ENCODE measurements at regions not wholly inside any gene's neighbourhood (a gene's known extent, or its start where the extent isn't known, plus 50 kb on each side); places are given as distances from the start of the nearest gene placed in this dataset.

DNA sequence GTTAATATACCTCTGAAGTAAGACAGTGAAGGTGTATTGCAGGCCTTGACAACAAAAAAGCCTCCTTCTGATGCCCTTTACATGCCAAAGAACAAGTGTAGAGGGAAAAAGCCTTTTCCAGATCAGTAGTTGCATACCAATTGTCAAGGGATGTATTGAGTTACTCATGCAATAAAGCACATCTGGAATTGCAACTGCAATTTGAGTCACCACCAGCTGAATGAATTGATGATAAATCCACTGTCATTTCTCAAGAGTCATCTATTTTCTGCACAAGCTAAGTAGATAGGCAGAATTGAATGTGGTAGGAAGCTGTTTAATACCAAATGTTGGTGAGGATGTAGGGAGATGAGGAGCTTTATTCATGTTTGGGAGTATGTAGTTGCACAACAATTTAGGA lies 325.9 kb upstream of the SMIM30 start:
- H3F3A ChIP-seq (ENCODE audit: low read depth), result no peaks in the 10 kb centered on the region
- H3K9ac ChIP-seq (ENCODE audit: low read depth, low read length, poor library complexity, severe bottlenecking), result no peak overlapping the region
- H3K79me2 ChIP-seq (ENCODE audit: insufficient read depth, low read length), result no peaks in the 10 kb centered on the region
- no peaks in the 10 kb centered on the region for H3K9me3 ChIP-seq (ENCODE audit: insufficient read depth, low read depth, low read length)
- no peak overlapping the region for H3K4me3 ChIP-seq (ENCODE audit: low read length, poor library complexity, severe bottlenecking)
- H4K20me1 ChIP-seq (ENCODE audit: insufficient read depth, low read length, poor library complexity, severe bottlenecking), result no peaks in the 10 kb centered on the region
- no peaks in the 10 kb centered on the region for H3K4me1 ChIP-seq (ENCODE audit: insufficient read depth, low read length, poor library complexity, severe bottlenecking)
- H2AFZ ChIP-seq (ENCODE audit: low read length), result no peak overlapping the region
- TF ChIP-seq EZH2phosphoT487 (IDR thresholded peaks at IDR 0.05; ENCODE audit: borderline replicate concordance) (no peak), CTCF (conservative IDR thresholded peaks at IDR 0.05; ENCODE audit: low read length) (no peak)
- H3K9me2 ChIP-seq (replicated peaks; ENCODE audit: low read depth, low read length), result no peaks in the 10 kb centered on the region
- no peak overlapping the region for H3K4me2 ChIP-seq (ENCODE audit: low read depth, low read length, poor library complexity, severe bottlenecking)
- no peaks in the 10 kb centered on the region for H3K27me3 ChIP-seq (ENCODE audit: insufficient read depth, low read length, poor library complexity, severe bottlenecking)
- H3K36me3 ChIP-seq (ENCODE audit: insufficient read depth, low read length), result no peaks in the 10 kb centered on the region

DNA sequence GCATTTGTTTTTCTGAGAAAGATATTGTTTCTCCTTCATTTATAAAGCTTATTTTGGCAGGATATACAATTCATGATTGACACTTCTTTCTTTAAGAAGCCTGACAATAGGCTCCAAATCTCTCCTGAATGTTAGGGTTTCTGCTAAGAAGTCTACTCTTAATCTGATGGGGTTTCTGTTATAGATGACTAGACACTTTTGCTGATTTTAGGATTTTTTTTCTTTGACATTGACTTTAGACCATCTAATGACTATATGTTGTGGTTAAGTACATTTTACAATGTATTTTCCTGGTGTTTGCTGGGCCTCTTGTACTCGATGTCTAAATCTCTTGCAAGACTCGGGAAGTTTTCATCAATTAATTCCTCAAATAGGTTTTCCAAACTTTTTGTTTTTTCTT lies 321.8 kb upstream of the SMIM30 start:
- H3K4me3 ChIP-seq (ENCODE audit: low read length, poor library complexity, severe bottlenecking), result no peak overlapping the region
- no peak overlapping the region for H3K9ac ChIP-seq (ENCODE audit: low read depth, low read length, poor library complexity, severe bottlenecking)
- H3K9me2 ChIP-seq (replicated peaks; ENCODE audit: low read depth, low read length), result no peaks in the 10 kb centered on the region
- H3F3A ChIP-seq (ENCODE audit: low read depth), result no peaks in the 10 kb centered on the region
- H3K79me2 ChIP-seq (ENCODE audit: insufficient read depth, low read length), result no peaks in the 10 kb centered on the region
- no peaks in the 10 kb centered on the region for H3K9me3 ChIP-seq (ENCODE audit: insufficient read depth, low read depth, low read length)
- H3K4me1 ChIP-seq (ENCODE audit: insufficient read depth, low read length, poor library complexity, severe bottlenecking), result no peaks in the 10 kb centered on the region
- H3K27me3 ChIP-seq (ENCODE audit: insufficient read depth, low read length, poor library complexity, severe bottlenecking), result no peaks in the 10 kb centered on the region
- no peaks in the 10 kb centered on the region for H4K20me1 ChIP-seq (ENCODE audit: insufficient read depth, low read length, poor library complexity, severe bottlenecking)
- H3K4me2 ChIP-seq (ENCODE audit: low read depth, low read length, poor library complexity, severe bottlenecking), result no peak overlapping the region
- no peaks in the 10 kb centered on the region for H3K36me3 ChIP-seq (ENCODE audit: insufficient read depth, low read length)
- H2AFZ ChIP-seq (ENCODE audit: low read length), result no peak overlapping the region
- TF ChIP-seq CTCF (conservative IDR thresholded peaks at IDR 0.05; ENCODE audit: low read length) (no peak), EZH2phosphoT487 (IDR thresholded peaks at IDR 0.05; ENCODE audit: borderline replicate concordance) (no peak)

DNA sequence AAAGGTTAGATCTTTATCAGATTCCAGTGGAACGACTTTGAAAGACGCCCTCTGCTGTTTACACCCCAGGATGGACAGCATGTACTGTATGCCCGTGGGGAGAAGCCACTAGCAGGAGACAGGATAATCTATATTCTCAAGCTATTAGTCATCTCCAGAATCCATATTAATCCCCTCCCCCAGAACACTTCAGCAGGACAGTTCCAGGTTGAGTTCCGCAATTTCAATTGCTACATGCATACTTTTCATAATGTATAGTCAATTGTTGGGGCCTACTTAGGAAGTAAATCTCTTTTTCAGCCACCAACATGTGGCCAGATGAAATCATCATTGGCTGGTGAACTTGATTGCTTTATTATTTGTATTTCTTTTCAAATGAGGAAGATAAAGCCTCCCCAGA lies 313.1 kb upstream of the SMIM30 start:
- no peaks in the 10 kb centered on the region for H3K4me1 ChIP-seq (ENCODE audit: insufficient read depth, low read length, poor library complexity, severe bottlenecking)
- no peaks in the 10 kb centered on the region for H3F3A ChIP-seq (ENCODE audit: low read depth)
- H3K4me2 ChIP-seq (ENCODE audit: low read depth, low read length, poor library complexity, severe bottlenecking), result no peak overlapping the region
- H3K4me3 ChIP-seq (ENCODE audit: low read length, poor library complexity, severe bottlenecking), result no peak overlapping the region
- no peak overlapping the region for H3K9ac ChIP-seq (ENCODE audit: low read depth, low read length, poor library complexity, severe bottlenecking)
- no peaks in the 10 kb centered on the region for H4K20me1 ChIP-seq (ENCODE audit: insufficient read depth, low read length, poor library complexity, severe bottlenecking)
- H3K9me3 ChIP-seq (ENCODE audit: insufficient read depth, low read depth, low read length), result no peaks in the 10 kb centered on the region
- no peak for TF ChIP-seq EZH2phosphoT487 (IDR thresholded peaks at IDR 0.05; ENCODE audit: borderline replicate concordance)
- peak; percentile 25; the same call in 1 of the 2 replicates for TF ChIP-seq CTCF (conservative IDR thresholded peaks at IDR 0.05; ENCODE audit: low read length)
- H2AFZ ChIP-seq (ENCODE audit: low read length), result no peak overlapping the region
- no peaks in the 10 kb centered on the region for H3K36me3 ChIP-seq (ENCODE audit: insufficient read depth, low read length)
- H3K9me2 ChIP-seq (replicated peaks; ENCODE audit: low read depth, low read length), result no peaks in the 10 kb centered on the region
- H3K27me3 ChIP-seq (ENCODE audit: insufficient read depth, low read length, poor library complexity, severe bottlenecking), result no peaks in the 10 kb centered on the region
- H3K79me2 ChIP-seq (ENCODE audit: insufficient read depth, low read length), result no peaks in the 10 kb centered on the region
